D721Med (cell line): ENCODE measurements at regions not wholly inside any gene's neighbourhood (a gene's known extent, or its start where the extent isn't known, plus 50 kb on each side); places are given as distances from the start of the nearest gene placed in this dataset.
"Not testable (repeated sequence)": the region's sequence is repeated elsewhere in the genome, so short reads cannot be mapped to it uniquely, and the experiment has no call there.

Experiments
- DNase-seq: peaks from one replicate; pipeline ENCODE4 v3.0.0; 2011; ENCODE audit warnings: low spot score; ENCODE audit not compliant: insufficient read length
- FAIRE-seq: peaks from 2 replicates; lab custom pipeline; 2011; peaks lifted over from hg19 to GRCh38; lab: Jason Lieb, UNC
- CTCF ChIP-seq: IDR thresholded peaks from 2 replicates; pipeline ENCODE4 v1.5.1; 2012; ENCODE audit warnings: mild to moderate bottlenecking, control low read depth; ENCODE audit not compliant: insufficient read depth; ENCODE audit errors: missing control alignments

- no peak for FAIRE-seq
- no peak for TF ChIP-seq CTCF
Measured at GRCh38 chr6:125647391-125647790, 102.0 kb upstream of the HEY2 start.

GRCh38 chr6:125653752-125654151, 95.7 kb upstream of the HEY2 start:
- DNase-seq, FAIRE-seq: not testable (repeated sequence)

More at GRCh38 chr6:125647391-125647790, 102.0 kb upstream of the HEY2 start:
- no peak for DNase-seq

- no peak for FAIRE-seq
- TF ChIP-seq CTCF = no peak
Measured at GRCh38 chr6:125655511-125655910, 93.9 kb upstream of the HEY2 start.

GRCh38 chr6:125656287-125656870, 93.1 kb upstream of the HEY2 start:
- no peak for FAIRE-seq

More at GRCh38 chr6:125655511-125655910, 93.9 kb upstream of the HEY2 start:
- no peak for DNase-seq

GRCh38 chr6:125658136-125658535, 91.3 kb upstream of the HEY2 start:
- DNase-seq = no peak
- no peak for FAIRE-seq
- TF ChIP-seq CTCF = no peak

More at GRCh38 chr6:125656287-125656870, 93.1 kb upstream of the HEY2 start:
- no peak for DNase-seq
- TF ChIP-seq CTCF = no peak

GRCh38 chr6:125658759-125659431, 90.5 kb upstream of the HEY2 start:
- FAIRE-seq = no peak
- no peak for TF ChIP-seq CTCF
- no peak for DNase-seq

- no peak for DNase-seq
- FAIRE-seq = no peak
- no peak for TF ChIP-seq CTCF
Measured at GRCh38 chr6:125659887-125660286, 89.5 kb upstream of the HEY2 start.

GRCh38 chr6:125662296-125662695, 87.1 kb upstream of the HEY2 start:
- FAIRE-seq = no peak
- no peak for DNase-seq
- no peak for TF ChIP-seq CTCF
